A549 (cell line): ENCODE measurements at regions not wholly inside any gene's neighbourhood (a gene's known extent, or its start where the extent isn't known, plus 50 kb on each side); places are given as distances from the start of the nearest gene placed in this dataset.

Experiments
- ATAC-seq, 2 experiments: fragments of 200-7000 bp in 1 of 2; fragments of >200 bp in 1 of 2; cut with Nextera tagmentation in 1 of 2; cut with Tn5 transposase in 1 of 2; 3 replicates each; pipeline versions ENCODE4 v1.8.0 to v1.9.1; 2018 to 2020; ENCODE audit warnings: mild to moderate bottlenecking in 1 of 2, moderate library complexity in 1 of 2
- CTCF ChIA-PET: fragments of 300-600 bp; sonication (Branson Sonifier 250); formaldehyde crosslinking; extraction: SDS; loops from one replicate; lab custom pipeline; 2021; ENCODE audit warnings: antibody characterized with exemption, inconsistent platforms; lab: Yijun Ruan, JAX
- POLR2A ChIA-PET: fragments of 350-600 bp; formaldehyde crosslinking; extraction: SDS; loops from one replicate; lab custom pipeline; 2021; ENCODE audit warnings: antibody characterized with exemption, inconsistent platforms; lab: Yijun Ruan, JAX
- DNase-seq, 2 experiments: peaks; one replicate each; pipeline versions ENCODE4 v3.0.0 to v3.0.0-alpha.2; 2011 to 2016; ENCODE audit warnings: low read depth in 1 of 2, low spot score in 1 of 2
- FAIRE-seq: peaks from 2 replicates; lab custom pipeline; 2011; peaks lifted over from hg19 to GRCh38; lab: Jason Lieb, UNC
- H3K27ac ChIP-seq, 2 experiments: fragments of >200 bp; sonication (Bioruptor Twin); formaldehyde crosslinking; 3 replicates each; pipeline ENCODE4 v1.5.1; 2016 to 2017
- H3K4me1 ChIP-seq: fragments of >200 bp; sonication (Bioruptor Twin); formaldehyde crosslinking; 3 replicates; pipeline ENCODE4 v1.6.1; 2016
- H3K4me2 ChIP-seq: fragments of >200 bp; sonication (Bioruptor Twin); formaldehyde crosslinking; 3 replicates; pipeline ENCODE4 v1.6.1; 2016
- H3K4me3 ChIP-seq: fragments of >200 bp; sonication (Bioruptor Twin); formaldehyde crosslinking; 3 replicates; pipeline ENCODE4 v1.5.1; 2016
- H3K9me3 ChIP-seq: fragments of >200 bp; sonication (Bioruptor Twin); formaldehyde crosslinking; 3 replicates; pipeline ENCODE4 v1.6.1; 2016
- BHLHE40 ChIP-seq: IDR thresholded peaks from 2 replicates; pipeline ENCODE4 v1.6.1; 2012; ENCODE audit warnings: low read depth, low read length, inconsistent platforms
- CBX2 ChIP-seq: fragments of 200-600 bp; sonication (generic); IDR thresholded peaks from 2 replicates; pipeline ENCODE4 v1.6.1; 2016; ENCODE audit warnings: low read depth, mild to moderate bottlenecking, borderline replicate concordance
- EHF ChIP-seq: fragments of 250-450 bp; sonication (Bioruptor Pico); IDR thresholded peaks from 2 replicates; pipeline ENCODE4 v1.5.0; 2020; ENCODE audit warnings: mild to moderate bottlenecking
- HEYL ChIP-seq: fragments of 250-450 bp; sonication (Bioruptor Pico); IDR thresholded peaks from 2 replicates; pipeline ENCODE4 v1.8.0; 2021; ENCODE audit warnings: mild to moderate bottlenecking, moderate library complexity
- HOXA7 ChIP-seq: fragments of 250-450 bp; sonication (Bioruptor Pico); IDR thresholded peaks from 2 replicates; pipeline ENCODE4 v1.5.0; 2020; ENCODE audit warnings: mild to moderate bottlenecking, moderate library complexity
- JUN ChIP-seq, 2 experiments: fragments of >200 bp; sonication (Bioruptor Twin); formaldehyde crosslinking; IDR thresholded peaks; 2 replicates in 1 of 2; 3 replicates in 1 of 2; pipeline ENCODE4 v1.6.1; 2016 to 2017
- MAZ ChIP-seq: fragments of 150-350 bp; IDR thresholded peaks from 2 replicates; pipeline ENCODE4 v1.6.1; 2014; ENCODE audit warnings: antibody characterized with exemption, low read depth, low read length, borderline replicate concordance
- NFE2L2 ChIP-seq: fragments of 150-350 bp; conservative IDR thresholded peaks from 2 replicates; pipeline ENCODE4 v1.6.1; 2014; ENCODE audit warnings: low read length
- POLR2AphosphoS2 ChIP-seq: conservative IDR thresholded peaks from 2 replicates; pipeline ENCODE4 v1.6.1; 2012; ENCODE audit warnings: low read length, improper control_type of control experiment, inconsistent platforms
- RFX5 ChIP-seq: fragments of 450-650 bp; IDR thresholded peaks from 2 replicates; pipeline ENCODE4 v1.7.1; 2014; ENCODE audit warnings: antibody characterized with exemption, mild to moderate bottlenecking, moderate library complexity
- WGBS: methylation state at CpG from one replicate; pipeline ENCODE4 v1.1.6; 2017; ENCODE audit errors: missing lambda C conversion rate; 5-methylcytosine and 5-hydroxymethylcytosine counted together
- TF ChIP-seq, protein P1 (sequence below): fragments of 200-600 bp; sonication (generic); IDR thresholded peaks from 2 replicates; pipeline ENCODE4 v1.6.1; 2016; ENCODE audit warnings: antibody characterized with exemption, mild to moderate bottlenecking, moderate library complexity
- TF ChIP-seq, protein P2 (sequence below): fragments of 250-450 bp; sonication (Bioruptor Pico); IDR thresholded peaks from 2 replicates; pipeline ENCODE4 v1.5.0; 2021; ENCODE audit warnings: mild to moderate bottlenecking, moderate library complexity, borderline replicate concordance
- TF ChIP-seq, protein P3 (sequence below): fragments of >200 bp; sonication (Bioruptor Twin); formaldehyde crosslinking; IDR thresholded peaks from 3 replicates; pipeline ENCODE4 v1.6.1; 2016
- TF ChIP-seq, protein P4 (sequence below): fragments of 150-350 bp; IDR thresholded peaks from 2 replicates; pipeline ENCODE4 v1.6.1; 2014; ENCODE audit warnings: low read depth, mild to moderate bottlenecking, low read length

DNA sequence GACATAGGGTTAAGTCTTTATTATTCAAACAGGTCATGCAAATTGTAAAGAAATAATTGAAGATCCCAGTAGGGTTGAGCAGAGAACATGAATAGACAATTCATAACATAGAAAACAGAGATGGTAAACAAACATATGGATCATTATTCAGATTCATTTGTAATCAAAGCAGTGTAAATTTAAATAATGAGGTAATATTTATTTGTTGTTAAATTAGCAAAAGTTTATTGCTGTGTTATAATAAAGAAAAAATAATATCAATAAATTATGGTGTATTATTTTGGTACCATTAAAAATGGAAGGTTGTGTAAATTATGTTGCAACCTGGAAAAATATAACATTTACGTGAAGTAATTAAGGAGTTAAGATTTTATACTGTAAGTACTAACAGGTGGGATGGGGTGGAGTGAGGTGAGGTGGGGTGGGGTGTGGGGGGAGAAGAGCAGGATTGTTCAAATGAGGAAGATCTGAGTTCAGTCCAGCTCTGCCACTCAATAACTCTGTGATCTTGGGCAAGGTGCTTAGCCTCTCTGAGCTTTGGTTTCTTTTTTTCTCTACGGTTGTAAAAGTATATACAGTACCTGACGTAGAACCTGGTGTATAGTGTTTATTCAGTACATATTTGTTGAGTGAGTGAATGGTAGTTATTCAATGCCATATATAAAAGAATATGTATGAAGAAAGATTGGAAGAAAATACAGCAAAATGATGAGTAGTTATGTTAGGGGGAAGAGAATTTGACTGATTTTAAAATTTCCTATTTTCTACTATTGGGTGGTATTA, 140.3 kb upstream of the KIF26B start:
- CTCF ChIA-PET: interaction anchor here (1.7 kb wide), 1 partner anchor 28 kb away, joined by 8 read pairs; no protein-coding TSS in a partner anchor
- no peak for TF ChIP-seq POLR2AphosphoS2
- TF ChIP-seq, protein P1, sequence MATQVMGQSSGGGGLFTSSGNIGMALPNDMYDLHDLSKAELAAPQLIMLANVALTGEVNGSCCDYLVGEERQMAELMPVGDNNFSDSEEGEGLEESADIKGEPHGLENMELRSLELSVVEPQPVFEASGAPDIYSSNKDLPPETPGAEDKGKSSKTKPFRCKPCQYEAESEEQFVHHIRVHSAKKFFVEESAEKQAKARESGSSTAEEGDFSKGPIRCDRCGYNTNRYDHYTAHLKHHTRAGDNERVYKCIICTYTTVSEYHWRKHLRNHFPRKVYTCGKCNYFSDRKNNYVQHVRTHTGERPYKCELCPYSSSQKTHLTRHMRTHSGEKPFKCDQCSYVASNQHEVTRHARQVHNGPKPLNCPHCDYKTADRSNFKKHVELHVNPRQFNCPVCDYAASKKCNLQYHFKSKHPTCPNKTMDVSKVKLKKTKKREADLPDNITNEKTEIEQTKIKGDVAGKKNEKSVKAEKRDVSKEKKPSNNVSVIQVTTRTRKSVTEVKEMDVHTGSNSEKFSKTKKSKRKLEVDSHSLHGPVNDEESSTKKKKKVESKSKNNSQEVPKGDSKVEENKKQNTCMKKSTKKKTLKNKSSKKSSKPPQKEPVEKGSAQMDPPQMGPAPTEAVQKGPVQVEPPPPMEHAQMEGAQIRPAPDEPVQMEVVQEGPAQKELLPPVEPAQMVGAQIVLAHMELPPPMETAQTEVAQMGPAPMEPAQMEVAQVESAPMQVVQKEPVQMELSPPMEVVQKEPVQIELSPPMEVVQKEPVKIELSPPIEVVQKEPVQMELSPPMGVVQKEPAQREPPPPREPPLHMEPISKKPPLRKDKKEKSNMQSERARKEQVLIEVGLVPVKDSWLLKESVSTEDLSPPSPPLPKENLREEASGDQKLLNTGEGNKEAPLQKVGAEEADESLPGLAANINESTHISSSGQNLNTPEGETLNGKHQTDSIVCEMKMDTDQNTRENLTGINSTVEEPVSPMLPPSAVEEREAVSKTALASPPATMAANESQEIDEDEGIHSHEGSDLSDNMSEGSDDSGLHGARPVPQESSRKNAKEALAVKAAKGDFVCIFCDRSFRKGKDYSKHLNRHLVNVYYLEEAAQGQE: no peak
- TF ChIP-seq, protein P2, sequence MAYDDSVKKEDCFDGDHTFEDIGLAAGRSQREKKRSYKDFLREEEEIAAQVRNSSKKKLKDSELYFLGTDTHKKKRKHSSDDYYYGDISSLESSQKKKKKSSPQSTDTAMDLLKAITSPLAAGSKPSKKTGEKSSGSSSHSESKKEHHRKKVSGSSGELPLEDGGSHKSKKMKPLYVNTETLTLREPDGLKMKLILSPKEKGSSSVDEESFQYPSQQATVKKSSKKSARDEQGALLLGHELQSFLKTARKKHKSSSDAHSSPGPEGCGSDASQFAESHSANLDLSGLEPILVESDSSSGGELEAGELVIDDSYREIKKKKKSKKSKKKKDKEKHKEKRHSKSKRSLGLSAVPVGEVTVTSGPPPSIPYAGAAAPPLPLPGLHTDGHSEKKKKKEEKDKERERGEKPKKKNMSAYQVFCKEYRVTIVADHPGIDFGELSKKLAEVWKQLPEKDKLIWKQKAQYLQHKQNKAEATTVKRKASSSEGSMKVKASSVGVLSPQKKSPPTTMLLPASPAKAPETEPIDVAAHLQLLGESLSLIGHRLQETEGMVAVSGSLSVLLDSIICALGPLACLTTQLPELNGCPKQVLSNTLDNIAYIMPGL (CRISPR knock-in tag): no peak
- TF ChIP-seq, protein P3, sequence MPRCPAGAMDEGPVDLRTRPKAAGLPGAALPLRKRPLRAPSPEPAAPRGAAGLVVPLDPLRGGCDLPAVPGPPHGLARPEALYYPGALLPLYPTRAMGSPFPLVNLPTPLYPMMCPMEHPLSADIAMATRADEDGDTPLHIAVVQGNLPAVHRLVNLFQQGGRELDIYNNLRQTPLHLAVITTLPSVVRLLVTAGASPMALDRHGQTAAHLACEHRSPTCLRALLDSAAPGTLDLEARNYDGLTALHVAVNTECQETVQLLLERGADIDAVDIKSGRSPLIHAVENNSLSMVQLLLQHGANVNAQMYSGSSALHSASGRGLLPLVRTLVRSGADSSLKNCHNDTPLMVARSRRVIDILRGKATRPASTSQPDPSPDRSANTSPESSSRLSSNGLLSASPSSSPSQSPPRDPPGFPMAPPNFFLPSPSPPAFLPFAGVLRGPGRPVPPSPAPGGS: no peak
- TF ChIP-seq CBX2: no peak
- no peak for TF ChIP-seq EHF (CRISPR knock-in tag)
- TF ChIP-seq RFX5: no peak
- TF ChIP-seq, all 56 proteins: peak for 0
- WGBS: 60% methylated on average over 3 of the region's 3 CpGs
- H3K9me3 ChIP-seq: no peaks in the 10 kb centered on the region
- no peaks in the 10 kb centered on the region for H3K4me1 ChIP-seq
- FAIRE-seq (peak; percentile 39), DNase-seq (no peak), ATAC-seq (no peak; a peak in 1 of 6 replicates)
- POLR2A ChIA-PET: no interaction called here
- H3K4me3 ChIP-seq: no peak overlapping the region
- H3K4me2 ChIP-seq: no peak overlapping the region
- H3K27ac ChIP-seq: no peak overlapping the region

DNA sequence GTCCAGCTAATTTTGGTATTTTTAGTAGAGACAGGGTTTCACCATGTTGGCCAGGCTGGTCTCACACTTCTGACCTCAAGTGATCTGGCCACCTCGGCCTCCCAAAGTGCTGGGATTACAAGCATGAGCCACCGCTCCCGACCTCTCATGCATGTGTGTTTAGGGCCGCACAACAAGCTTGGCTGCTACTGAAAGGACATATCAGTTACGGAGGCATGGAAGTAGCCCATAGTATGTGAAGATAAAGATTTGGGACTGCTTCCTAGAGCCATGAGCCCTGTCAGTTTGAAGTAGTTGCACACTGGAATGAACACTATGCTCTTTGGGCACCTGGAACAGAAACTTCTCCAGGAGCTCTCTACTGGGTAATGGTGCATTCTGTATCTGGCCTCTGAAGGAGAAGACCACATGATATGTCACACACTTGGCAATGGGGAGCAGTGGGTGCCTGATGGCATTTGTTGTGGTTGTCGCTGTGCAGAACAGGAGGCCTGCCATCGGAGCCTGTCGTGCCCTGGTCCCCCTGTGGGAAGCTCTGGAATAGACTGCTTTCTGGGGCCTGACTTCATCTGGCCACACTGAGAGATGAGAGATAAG, 144.7 kb upstream of the KIF26B start:
- FAIRE-seq (no peak), ATAC-seq (no peak)
- H3K4me1 ChIP-seq: no peaks in the 10 kb centered on the region
- CTCF ChIA-PET: no interaction called here
- 92% methylated on average over 8 of the region's 8 CpGs for WGBS
- POLR2A ChIA-PET: no interaction called here
- H3K9me3 ChIP-seq: no peaks in the 10 kb centered on the region
- H3K4me3 ChIP-seq: no peak overlapping the region
- no peak overlapping the region for H3K4me2 ChIP-seq
- no peak overlapping the region for H3K27ac ChIP-seq
- TF ChIP-seq EHF (CRISPR knock-in tag): no peak
- TF ChIP-seq HEYL: no peak
- TF ChIP-seq JUN (IDR thresholded peaks at IDR 0.05): no peak
- no peak for TF ChIP-seq NFE2L2
- TF ChIP-seq BHLHE40: no peak
- no peak for TF ChIP-seq HOXA7 (CRISPR knock-in tag)
- TF ChIP-seq, protein P4, sequence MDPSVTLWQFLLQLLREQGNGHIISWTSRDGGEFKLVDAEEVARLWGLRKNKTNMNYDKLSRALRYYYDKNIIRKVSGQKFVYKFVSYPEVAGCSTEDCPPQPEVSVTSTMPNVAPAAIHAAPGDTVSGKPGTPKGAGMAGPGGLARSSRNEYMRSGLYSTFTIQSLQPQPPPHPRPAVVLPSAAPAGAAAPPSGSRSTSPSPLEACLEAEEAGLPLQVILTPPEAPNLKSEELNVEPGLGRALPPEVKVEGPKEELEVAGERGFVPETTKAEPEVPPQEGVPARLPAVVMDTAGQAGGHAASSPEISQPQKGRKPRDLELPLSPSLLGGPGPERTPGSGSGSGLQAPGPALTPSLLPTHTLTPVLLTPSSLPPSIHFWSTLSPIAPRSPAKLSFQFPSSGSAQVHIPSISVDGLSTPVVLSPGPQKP: no peak
- no peak for TF ChIP-seq POLR2AphosphoS2
- TF ChIP-seq MAZ: no peak
- TF ChIP-seq, all 56 proteins: peak for 0
- no peak for DNase-seq
